ENCODE measurements at regions not wholly inside any gene's neighbourhood (a gene's known extent, or its start where the extent isn't known, plus 50 kb on each side); places are given as distances from the start of the nearest gene placed in this dataset.

DNA sequence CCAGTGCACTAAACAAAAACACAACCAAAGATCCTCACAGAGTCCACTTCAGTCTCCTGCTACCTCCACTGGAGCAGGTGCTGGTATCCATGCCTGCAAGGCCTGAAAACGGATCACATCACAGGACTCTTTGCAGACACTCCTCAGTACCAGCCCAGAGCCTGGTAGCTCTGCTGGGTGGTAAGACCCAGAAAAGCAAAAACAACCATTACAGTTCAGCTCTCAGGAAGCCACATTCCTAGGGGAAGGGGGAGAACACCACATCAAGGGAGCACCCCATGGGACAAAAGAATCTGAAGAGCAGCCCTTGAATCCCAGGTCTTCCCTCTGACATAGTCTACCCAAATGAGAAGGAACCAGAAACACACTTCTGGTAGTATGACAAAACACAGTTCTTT is 52.5 kb upstream of the PFN2 start:
- no peak for TF ChIP-seq CTCF (IDR thresholded peaks at IDR 0.05)

GRCh38 chr3:150022381-150023238 is 51.9 kb upstream of the PFN2 start:
- no peak for TF ChIP-seq CTCF (IDR thresholded peaks at IDR 0.05)

GRCh38 chr3:150020527-150020926 is 49.8 kb upstream of the PFN2 start:
- TF ChIP-seq CTCF (IDR thresholded peaks at IDR 0.05) = no peak

Measured in LNCAP (cell line).